ENCODE measurements at regions not wholly inside any gene's neighbourhood (a gene's known extent, or its start where the extent isn't known, plus 50 kb on each side); places are given as distances from the start of the nearest gene placed in this dataset.

DNA sequence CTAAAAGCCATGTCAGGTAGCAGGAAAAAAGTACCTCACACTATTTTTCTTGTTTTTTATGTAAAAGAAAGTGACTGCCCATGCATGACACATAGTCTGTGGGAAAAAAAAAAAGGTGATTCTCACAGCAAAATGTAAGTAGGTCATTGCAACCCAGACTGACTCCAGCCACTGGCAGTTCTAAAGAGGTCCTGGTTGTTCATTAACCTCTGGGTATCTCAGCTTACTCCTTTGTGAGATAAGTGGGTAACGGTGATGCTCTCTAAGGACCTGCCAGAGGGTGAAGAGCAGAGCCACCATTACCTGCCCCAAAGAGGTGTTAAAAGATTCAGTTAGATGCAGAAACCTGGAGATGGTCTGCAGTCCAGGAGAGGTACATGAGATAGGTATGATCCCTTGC is 531.9 kb downstream of the GRIN2A start:
- POLR2A ChIA-PET, result no interaction called here
- TF ChIP-seq EGR2 (tag by site-specific recombination; IDR thresholded peaks at IDR 0.05; ENCODE audit: low read depth) (no peak), ZBTB20 (tag by site-specific recombination; IDR thresholded peaks at IDR 0.05) (no peak), ZBTB7A (tag by site-specific recombination; IDR thresholded peaks at IDR 0.05; ENCODE audit: low read depth) (no peak), IKZF3 (tag by site-specific recombination; IDR thresholded peaks at IDR 0.05) (no peak), ZNF76 (tag by site-specific recombination; IDR thresholded peaks at IDR 0.05; ENCODE audit: borderline replicate concordance, low read depth) (no peak), ZNF830 (tag by site-specific recombination; IDR thresholded peaks at IDR 0.05; ENCODE audit: low read depth) (no peak), OVOL3 (tag by site-specific recombination; IDR thresholded peaks at IDR 0.05) (no peak), GLI4 (tag by site-specific recombination; IDR thresholded peaks at IDR 0.05) (no peak), ZNF555 (tag by site-specific recombination; conservative IDR thresholded peaks at IDR 0.05) (no peak), ZNF248 (tag by site-specific recombination; IDR thresholded peaks at IDR 0.05) (no peak), ZNF324 (tag by site-specific recombination; IDR thresholded peaks at IDR 0.05) (no peak), ZNF311 (tag by site-specific recombination; IDR thresholded peaks at IDR 0.05; ENCODE audit: borderline replicate concordance) (no peak)
- TF ChIP-seq, protein P1, sequence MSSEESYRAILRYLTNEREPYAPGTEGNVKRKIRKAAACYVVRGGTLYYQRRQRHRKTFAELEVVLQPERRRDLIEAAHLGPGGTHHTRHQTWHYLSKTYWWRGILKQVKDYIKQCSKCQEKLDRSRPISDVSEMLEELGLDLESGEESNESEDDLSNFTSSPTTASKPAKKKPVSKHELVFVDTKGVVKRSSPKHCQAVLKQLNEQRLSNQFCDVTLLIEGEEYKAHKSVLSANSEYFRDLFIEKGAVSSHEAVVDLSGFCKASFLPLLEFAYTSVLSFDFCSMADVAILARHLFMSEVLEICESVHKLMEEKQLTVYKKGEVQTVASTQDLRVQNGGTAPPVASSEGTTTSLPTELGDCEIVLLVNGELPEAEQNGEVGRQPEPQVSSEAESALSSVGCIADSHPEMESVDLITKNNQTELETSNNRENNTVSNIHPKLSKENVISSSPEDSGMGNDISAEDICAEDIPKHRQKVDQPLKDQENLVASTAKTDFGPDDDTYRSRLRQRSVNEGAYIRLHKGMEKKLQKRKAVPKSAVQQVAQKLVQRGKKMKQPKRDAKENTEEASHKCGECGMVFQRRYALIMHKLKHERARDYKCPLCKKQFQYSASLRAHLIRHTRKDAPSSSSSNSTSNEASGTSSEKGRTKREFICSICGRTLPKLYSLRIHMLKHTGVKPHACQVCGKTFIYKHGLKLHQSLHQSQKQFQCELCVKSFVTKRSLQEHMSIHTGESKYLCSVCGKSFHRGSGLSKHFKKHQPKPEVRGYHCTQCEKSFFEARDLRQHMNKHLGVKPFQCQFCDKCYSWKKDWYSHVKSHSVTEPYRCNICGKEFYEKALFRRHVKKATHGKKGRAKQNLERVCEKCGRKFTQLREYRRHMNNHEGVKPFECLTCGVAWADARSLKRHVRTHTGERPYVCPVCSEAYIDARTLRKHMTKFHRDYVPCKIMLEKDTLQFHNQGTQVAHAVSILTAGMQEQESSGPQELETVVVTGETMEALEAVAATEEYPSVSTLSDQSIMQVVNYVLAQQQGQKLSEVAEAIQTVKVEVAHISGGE (tag by site-specific recombination; conservative IDR thresholded peaks at IDR 0.05; ENCODE audit: low read depth), result no peak
- TF ChIP-seq, protein P2, sequence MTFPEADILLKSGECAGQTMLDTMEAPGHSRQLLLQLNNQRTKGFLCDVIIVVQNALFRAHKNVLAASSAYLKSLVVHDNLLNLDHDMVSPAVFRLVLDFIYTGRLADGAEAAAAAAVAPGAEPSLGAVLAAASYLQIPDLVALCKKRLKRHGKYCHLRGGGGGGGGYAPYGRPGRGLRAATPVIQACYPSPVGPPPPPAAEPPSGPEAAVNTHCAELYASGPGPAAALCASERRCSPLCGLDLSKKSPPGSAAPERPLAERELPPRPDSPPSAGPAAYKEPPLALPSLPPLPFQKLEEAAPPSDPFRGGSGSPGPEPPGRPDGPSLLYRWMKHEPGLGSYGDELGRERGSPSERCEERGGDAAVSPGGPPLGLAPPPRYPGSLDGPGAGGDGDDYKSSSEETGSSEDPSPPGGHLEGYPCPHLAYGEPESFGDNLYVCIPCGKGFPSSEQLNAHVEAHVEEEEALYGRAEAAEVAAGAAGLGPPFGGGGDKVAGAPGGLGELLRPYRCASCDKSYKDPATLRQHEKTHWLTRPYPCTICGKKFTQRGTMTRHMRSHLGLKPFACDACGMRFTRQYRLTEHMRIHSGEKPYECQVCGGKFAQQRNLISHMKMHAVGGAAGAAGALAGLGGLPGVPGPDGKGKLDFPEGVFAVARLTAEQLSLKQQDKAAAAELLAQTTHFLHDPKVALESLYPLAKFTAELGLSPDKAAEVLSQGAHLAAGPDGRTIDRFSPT (tag by site-specific recombination; IDR thresholded peaks at IDR 0.05), result no peak
- Histone ChIP-seq H3K9me3 (ENCODE audit: control insufficient read depth, insufficient read depth, low read depth, low read length) (no peaks in the 10 kb centered on the region), H3K4me1 (ENCODE audit: control insufficient read depth, insufficient read depth, low read length) (no peaks in the 10 kb centered on the region), H3K36me3 (ENCODE audit: control insufficient read depth in 2 of 2, insufficient read depth in 1 of 2, low read length in 2 of 2) (no peaks in the 10 kb centered on the region), H3K4me3 (ENCODE audit: low read depth, low read length) (no peak overlapping the region), H3K27ac (ENCODE audit: extremely low read depth, low read depth, low read length) (no peak overlapping the region)
- CTCF ChIA-PET, result interaction anchor here (0.6 kb wide), 1 partner anchor 930 kb away, joined by 3 read pairs; the partner anchor contains the start of gene EMP2

DNA sequence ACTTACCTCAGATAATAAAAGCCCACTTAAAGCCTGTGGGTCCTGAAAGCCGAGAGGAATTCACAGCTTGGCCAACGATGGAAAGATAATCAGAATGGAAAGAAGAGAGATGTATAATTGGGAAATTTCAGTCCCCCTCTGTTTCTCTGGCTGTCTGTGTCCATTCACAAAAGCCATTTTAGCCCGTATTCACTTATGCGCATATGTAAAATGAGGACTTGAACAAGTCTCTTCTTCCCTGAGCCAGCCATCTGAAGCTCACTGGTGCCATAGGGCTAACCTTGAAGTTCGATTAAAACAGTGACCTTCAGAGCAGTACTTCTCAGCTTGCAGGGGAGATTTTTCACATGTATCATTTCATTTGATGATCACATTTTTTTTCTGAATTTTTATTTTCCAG is 527.2 kb downstream of the GRIN2A start:
- no peak overlapping the region for H3K27ac ChIP-seq (ENCODE audit: extremely low read depth, low read depth, low read length)
- no peak overlapping the region for H3K4me3 ChIP-seq (ENCODE audit: low read depth, low read length)
- CTCF ChIA-PET, result interaction anchor here (0.7 kb wide), 1 partner anchor 527 kb away, joined by 4 read pairs; the partner anchor contains the start of gene GRIN2A
- H3K4me1 ChIP-seq (ENCODE audit: control insufficient read depth, insufficient read depth, low read length), result no peaks in the 10 kb centered on the region
- no peaks in the 10 kb centered on the region for H3K36me3 ChIP-seq (ENCODE audit: control insufficient read depth in 2 of 2, insufficient read depth in 1 of 2, low read length in 2 of 2)
- POLR2A ChIA-PET, result no interaction called here
- H3K9me3 ChIP-seq (ENCODE audit: control insufficient read depth, insufficient read depth, low read depth, low read length), result no peaks in the 10 kb centered on the region
- TF ChIP-seq, protein P3, sequence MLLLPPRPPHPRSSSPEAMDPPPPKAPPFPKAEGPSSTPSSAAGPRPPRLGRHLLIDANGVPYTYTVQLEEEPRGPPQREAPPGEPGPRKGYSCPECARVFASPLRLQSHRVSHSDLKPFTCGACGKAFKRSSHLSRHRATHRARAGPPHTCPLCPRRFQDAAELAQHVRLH (tag by site-specific recombination; IDR thresholded peaks at IDR 0.05), result no peak
- TF ChIP-seq ZNF747 (tag by site-specific recombination; IDR thresholded peaks at IDR 0.05) (no peak), KLF7 (tag by site-specific recombination; IDR thresholded peaks at IDR 0.05; ENCODE audit: borderline replicate concordance) (no peak), ZNF10 (tag by site-specific recombination; IDR thresholded peaks at IDR 0.05) (no peak)
